Stomach (tissue), 8 donors: ENCODE measurements at regions not wholly inside any gene's neighbourhood (a gene's known extent, or its start where the extent isn't known, plus 50 kb on each side); places are given as distances from the start of the nearest gene placed in this dataset.

Experiments
- DNase-seq, 2 donors: peaks; one replicate each; pipeline versions ENCODE4 v3.0.0 to v3.0.0-alpha.2; 2013 to 2019
- H3K27ac ChIP-seq, 5 donors: fragments of 200-600 bp in 4 of 5; sonication (generic) in 4 of 5; one replicate each; pipeline ENCODE4 v1.5.1; 2013 to 2019; ENCODE audit warnings: mild to moderate bottlenecking in 1 of 5, moderate library complexity in 1 of 5
- H3K27me3 ChIP-seq, 3 donors: fragments of 200-600 bp; sonication (generic); one replicate each; pipeline ENCODE4 v1.5.1; 2017 to 2019; ENCODE audit warnings: mixed run types in 1 of 3
- H3K36me3 ChIP-seq, 4 donors: fragments of 200-600 bp; sonication (generic); 1 replicate in 3 of 4; 2 replicates in 1 of 4; pipeline ENCODE4 v1.5.1; 2016 to 2019
- H3K4me1 ChIP-seq, 4 donors: fragments of 200-600 bp; sonication (generic); one replicate each; pipeline ENCODE4 v1.5.1; 2016 to 2019
- H3K4me3 ChIP-seq, 4 donors: fragments of 200-600 bp; sonication (generic) in 3 of 4; one replicate each; pipeline ENCODE4 v1.5.1; 2016 to 2019; ENCODE audit warnings: mild to moderate bottlenecking in 1 of 4
- H3K9me3 ChIP-seq, 4 donors: fragments of 200-600 bp; sonication (generic); one replicate each; pipeline ENCODE4 v1.5.1; 2016 to 2019
- CTCF ChIP-seq, 7 experiments: fragments of 450-650 bp in 4 of 7; fragments of 200-600 bp in 3 of 7; sonication (generic) in 3 of 7; IDR thresholded peaks; one replicate each; pipeline ENCODE4 v1.5.1; 2016 to 2019; ENCODE audit warnings: antibody characterized with exemption in 7 of 7, control low read depth in 2 of 7, mild to moderate bottlenecking in 1 of 7
- EP300 ChIP-seq: sonication (generic); formaldehyde crosslinking; IDR thresholded peaks from one replicate; pipeline ENCODE4 v1.6.1; 2017; ENCODE audit warnings: antibody characterized with exemption
- POLR2A ChIP-seq, 4 donors: fragments of 450-650 bp; IDR thresholded peaks; one replicate each; pipeline ENCODE4 v1.6.1; 2016; ENCODE audit warnings: antibody characterized with exemption in 4 of 4, control low read depth in 2 of 4, mild to moderate bottlenecking in 1 of 4, moderate library complexity in 1 of 4
- POLR2AphosphoS5 ChIP-seq, 3 donors: sonication (generic); formaldehyde crosslinking; IDR thresholded peaks; one replicate each; pipeline ENCODE4 v1.6.1; 2016; ENCODE audit warnings: antibody characterized with exemption in 3 of 3
- WGBS, 5 donors: extraction: QIAGEN DNeasy Blood & Tissue Kit in 3 of 5; methylation state at CpG; one replicate each; pipeline versions ENCODE4 v1.1.5 to v1.1.7; 2013 to 2018; 5-methylcytosine and 5-hydroxymethylcytosine counted together
- intact Hi-C: fragments of 100-400 bp; cut with DNase I; formaldehyde crosslinking; loops from one replicate; pipeline ENCODE4 v1.15.1; 2023; ENCODE audit warnings: low total_unique reads
- donor health status: healthy with polysubstance abuse.
- donor health status: Bipolar disorder and iron deficiency.
- donor health status: healthy.

DNA sequence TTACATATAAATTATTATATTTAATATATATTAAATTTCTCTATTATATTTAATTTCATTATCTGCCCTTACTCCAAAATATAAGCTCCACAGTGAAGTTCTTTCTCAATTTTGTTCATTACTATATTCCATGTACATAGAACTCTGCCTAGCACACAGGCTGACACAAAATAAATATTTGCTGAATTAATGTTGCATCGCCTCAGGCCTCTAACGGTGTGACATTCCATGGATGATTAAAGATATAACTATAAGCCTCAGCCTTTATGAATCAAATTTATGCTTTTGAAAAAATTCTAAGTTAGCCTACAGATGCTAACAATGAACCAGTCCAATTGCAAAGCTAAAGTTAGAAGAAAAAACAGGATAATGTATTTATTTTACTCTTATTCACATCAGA, 1337.2 kb upstream of the NRXN1 start:
- no peaks in the 10 kb centered on the region for H3K4me1 ChIP-seq
- intact Hi-C loops, result no loop called here
- no peak overlapping the region for H3K4me3 ChIP-seq
- TF ChIP-seq POLR2A (IDR thresholded peaks at IDR 0.05) (no peak), EP300 (no peak), CTCF (IDR thresholded peaks at IDR 0.05) (no peak), POLR2AphosphoS5 (IDR thresholded peaks at IDR 0.05) (no peak)
- DNase-seq, result no peak
- H3K27ac ChIP-seq, result no peak overlapping the region
- WGBS, 5 donors, result 29 to 46% (median 40%) methylated on average over 2 of the region's 2 CpGs
- H3K9me3 ChIP-seq, result no peaks in the 10 kb centered on the region
- H3K27me3 ChIP-seq, result no peaks in the 10 kb centered on the region
- no peaks in the 10 kb centered on the region for H3K36me3 ChIP-seq

DNA sequence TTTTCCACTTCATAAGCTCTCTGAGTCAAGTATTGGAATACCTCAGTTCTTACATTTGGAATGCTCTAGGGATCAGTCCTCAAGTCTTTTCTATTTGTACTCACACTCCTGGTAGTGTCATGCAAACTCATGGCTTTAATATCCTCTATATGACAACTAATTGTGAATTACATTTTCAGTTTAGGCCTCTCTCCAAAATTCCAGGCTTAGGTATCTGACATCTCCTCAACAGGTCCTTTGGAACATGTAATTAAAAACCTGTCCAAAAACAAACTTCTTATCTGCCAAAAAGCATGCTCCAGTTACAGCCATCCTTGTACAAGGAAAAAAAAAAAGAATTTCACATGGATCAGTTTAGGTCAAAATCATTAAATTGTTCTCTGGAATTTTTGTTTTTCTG, 1336.2 kb upstream of the NRXN1 start:
- peaks cover 0 to 7% (median 0%) of the 10 kb centered on the region in 4 donors for H3K9me3 ChIP-seq
- no peak for TF ChIP-seq CTCF (IDR thresholded peaks at IDR 0.05)
- TF ChIP-seq POLR2AphosphoS5 (IDR thresholded peaks at IDR 0.05), result no peak
- no peak for TF ChIP-seq EP300
- TF ChIP-seq POLR2A (IDR thresholded peaks at IDR 0.05), result no peak
- intact Hi-C loops, result no loop called here
- no peaks in the 10 kb centered on the region for H3K36me3 ChIP-seq
- no peak overlapping the region for H3K27ac ChIP-seq
- no peaks in the 10 kb centered on the region for H3K4me1 ChIP-seq
- H3K27me3 ChIP-seq, result no peaks in the 10 kb centered on the region
- H3K4me3 ChIP-seq, result no peak overlapping the region
- no peak for DNase-seq

DNA sequence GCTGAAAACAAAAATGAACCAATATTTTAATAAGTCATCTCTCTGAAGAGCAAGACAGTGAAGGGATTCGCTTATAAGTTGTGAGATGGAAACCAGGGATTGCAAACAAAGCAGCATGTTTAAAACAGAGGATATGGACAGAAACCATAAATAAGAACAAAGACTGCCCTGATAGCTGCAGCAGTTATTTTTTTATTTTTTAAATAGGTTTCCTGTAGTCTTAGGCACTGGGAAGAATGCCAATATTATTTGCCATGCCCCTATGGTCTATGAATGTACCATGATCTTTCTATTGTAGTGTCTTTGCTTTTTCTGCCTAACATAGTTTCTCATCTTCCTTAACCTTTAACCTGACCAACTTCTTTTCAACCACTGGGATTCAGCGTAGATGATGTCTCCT, 1334.0 kb upstream of the NRXN1 start:
- no peak for DNase-seq
- H3K36me3 ChIP-seq, result no peaks in the 10 kb centered on the region
- peaks cover 0 to 7% (median 0%) of the 10 kb centered on the region in 4 donors for H3K9me3 ChIP-seq
- intact Hi-C loops, result no loop called here
- H3K27ac ChIP-seq, result no peak overlapping the region
- no peaks in the 10 kb centered on the region for H3K27me3 ChIP-seq
- no peak overlapping the region for H3K4me3 ChIP-seq
- no peaks in the 10 kb centered on the region for H3K4me1 ChIP-seq
- 70 to 88% (median 79%) methylated on average over 2 of the region's 2 CpGs for WGBS, 5 donors
- TF ChIP-seq POLR2AphosphoS5 (IDR thresholded peaks at IDR 0.05) (no peak), CTCF (IDR thresholded peaks at IDR 0.05) (no peak), POLR2A (IDR thresholded peaks at IDR 0.05) (no peak), EP300 (no peak)

GRCh38 chr2:52356556-52356955, 1324.6 kb upstream of the NRXN1 start:
- Histone ChIP-seq H3K4me3 (no peak overlapping the region), H3K27ac (no peak overlapping the region), H3K36me3 (no peaks in the 10 kb centered on the region), H3K4me1 (no peaks in the 10 kb centered on the region), H3K9me3 (peaks cover 0 to 3% (median 0%) of the 10 kb centered on the region in 4 donors), H3K27me3 (no peaks in the 10 kb centered on the region)
- 15 to 26% (median 21%) methylated on average over 2 of the region's 2 CpGs for WGBS, 5 donors
- intact Hi-C loops, result no loop called here
- no peak for DNase-seq
- no peak for TF ChIP-seq POLR2AphosphoS5 (IDR thresholded peaks at IDR 0.05)
- no peak for TF ChIP-seq EP300
- TF ChIP-seq CTCF (IDR thresholded peaks at IDR 0.05), result no peak
- no peak for TF ChIP-seq POLR2A (IDR thresholded peaks at IDR 0.05)

DNA sequence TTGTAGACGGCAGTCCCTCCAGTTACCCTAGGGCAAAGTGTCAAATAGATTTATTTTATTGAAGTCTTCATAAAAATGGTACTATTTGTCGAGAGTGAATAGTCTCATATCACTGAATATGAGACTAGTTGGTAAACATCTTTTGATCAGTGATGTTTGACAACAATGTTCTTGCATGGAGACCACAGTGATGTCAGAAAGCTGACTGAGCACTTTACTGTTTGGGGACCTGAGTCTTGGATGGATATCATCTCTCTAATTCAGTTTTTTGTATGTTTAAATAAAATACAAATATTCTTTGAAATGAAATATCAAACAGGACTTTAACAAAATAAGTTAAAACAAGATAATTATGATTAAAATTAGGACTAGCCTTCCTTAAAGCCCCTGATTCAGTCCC, 1315.4 kb upstream of the NRXN1 start:
- no peak overlapping the region for H3K4me3 ChIP-seq
- intact Hi-C loops, result no loop called here
- H3K27ac ChIP-seq, result no peak overlapping the region
- H3K36me3 ChIP-seq, result no peaks in the 10 kb centered on the region
- 48 to 74% (median 65%) methylated on average over 2 of the region's 2 CpGs for WGBS, 5 donors
- no peaks in the 10 kb centered on the region for H3K9me3 ChIP-seq
- H3K27me3 ChIP-seq, result no peaks in the 10 kb centered on the region
- no peaks in the 10 kb centered on the region for H3K4me1 ChIP-seq
- no peak for DNase-seq
- TF ChIP-seq POLR2AphosphoS5 (IDR thresholded peaks at IDR 0.05) (no peak), EP300 (no peak), CTCF (IDR thresholded peaks at IDR 0.05) (no peak), POLR2A (IDR thresholded peaks at IDR 0.05) (no peak)
